H1 (cell line): ENCODE measurements at regions not wholly inside any gene's neighbourhood (a gene's known extent, or its start where the extent isn't known, plus 50 kb on each side); places are given as distances from the start of the nearest gene placed in this dataset.

Experiments used
- CTCF ChIA-PET: fragments of 300-600 bp; sonication (Branson Sonifier 250); formaldehyde crosslinking; loops from one replicate; lab custom pipeline; 2021; ENCODE audit not compliant: partially characterized antibody; lab: Charles Lee
- POLR2A ChIA-PET: fragments of 300-600 bp; sonication (Branson Sonifier 250); formaldehyde crosslinking; loops from one replicate; lab custom pipeline; 2021; ENCODE audit warnings: inconsistent platforms; ENCODE audit not compliant: partially characterized antibody; lab: Charles Lee
- DNase-seq, 2 experiments: peaks; one replicate each; pipeline versions ENCODE4 v3.0.0 to v3.0.0-alpha.2; 2010 to 2022; ENCODE audit warnings: low spot score in 2 of 2, low read depth in 1 of 2, mixed read lengths in 1 of 2
- FAIRE-seq: peaks from 2 replicates; lab custom pipeline; 2011; peaks lifted over from hg19 to GRCh38; lab: Jason Lieb, UNC
- H2AFZ ChIP-seq: 2 replicates; pipeline ENCODE4 v1.8.1; 2012; ENCODE audit warnings: low read length, inconsistent platforms
- H2AK5ac ChIP-seq: 2 replicates; pipeline ENCODE4 v1.6.1; 2013; ENCODE audit warnings: low read depth, low read length
- H2BK120ac ChIP-seq: replicated peaks from 2 replicates; pipeline ENCODE3; 2013; ENCODE audit warnings: low read depth, low read length, inconsistent platforms
- H2BK12ac ChIP-seq: 2 replicates; pipeline ENCODE4 v1.6.1; 2013; ENCODE audit warnings: low read depth, low read length
- H2BK15ac ChIP-seq: 2 replicates; pipeline ENCODE4 v1.6.1; 2013; ENCODE audit warnings: low read length
- H2BK20ac ChIP-seq: 2 replicates; pipeline ENCODE4 v1.6.1; 2013; ENCODE audit warnings: low read length
- H2BK5ac ChIP-seq: 2 replicates; pipeline ENCODE4 v1.6.1; 2013; ENCODE audit warnings: low read depth, low read length
- H3K14ac ChIP-seq: 2 replicates; pipeline ENCODE4 v1.6.1; 2013; ENCODE audit warnings: inconsistent platforms; ENCODE audit not compliant: insufficient read length
- H3K18ac ChIP-seq: 2 replicates; pipeline ENCODE4 v1.6.1; 2013; ENCODE audit warnings: low read length; ENCODE audit errors: extremely low read depth
- H3K23ac ChIP-seq: 2 replicates; pipeline ENCODE4 v1.6.1; 2013; ENCODE audit warnings: inconsistent platforms; ENCODE audit not compliant: insufficient read length
- H3K23me2 ChIP-seq: 2 replicates; pipeline ENCODE4 v1.6.1; 2013; ENCODE audit warnings: low read depth, low read length
- H3K27ac ChIP-seq: 2 replicates; pipeline ENCODE4 v1.6.1; 2011; ENCODE audit warnings: low read depth, low read length, inconsistent platforms
- H3K27me3 ChIP-seq, 4 experiments: replicated peaks in 1 of 4; 1 replicate in 1 of 4; 2 replicates in 3 of 4; pipeline versions ENCODE4 v1.6.1 to v1.8.1; 2011 to 2013; ENCODE audit warnings: low read length in 3 of 4, mild to moderate bottlenecking in 3 of 4, inconsistent platforms in 2 of 4, mixed read lengths in 2 of 4, moderate library complexity in 1 of 4; ENCODE audit not compliant: control insufficient read depth in 3 of 4, insufficient read depth in 3 of 4; ENCODE audit errors: extremely low read depth in 1 of 4
- H3K36me3 ChIP-seq, 4 experiments: 2 replicates each; pipeline versions ENCODE4 v1.6.1 to v1.8.1; 2011 to 2013; ENCODE audit warnings: mild to moderate bottlenecking in 4 of 4, low read length in 3 of 4, moderate library complexity in 2 of 4, control low read depth in 1 of 4, inconsistent platforms in 1 of 4; ENCODE audit not compliant: insufficient read depth in 4 of 4, control insufficient read depth in 2 of 4
- H3K4ac ChIP-seq: replicated peaks from 2 replicates; pipeline ENCODE3; 2013; ENCODE audit warnings: low read length, low read depth, mixed read lengths, inconsistent platforms; ENCODE audit not compliant: insufficient read length
- H3K4me1 ChIP-seq, 4 experiments: replicated peaks in 1 of 4; 1 replicate in 1 of 4; 2 replicates in 3 of 4; pipeline versions ENCODE4 v1.6.1 to v1.8.1; 2011 to 2013; ENCODE audit warnings: low read length in 3 of 4, inconsistent platforms in 2 of 4, mixed read lengths in 1 of 4; ENCODE audit not compliant: insufficient read depth in 4 of 4, control insufficient read depth in 3 of 4
- H3K4me2 ChIP-seq, 2 experiments: 2 replicates each; pipeline versions ENCODE4 v1.6.1 to v1.8.1; 2011 to 2013; ENCODE audit warnings: low read depth in 2 of 2, low read length in 2 of 2, control low read depth in 1 of 2, inconsistent platforms in 1 of 2, mild to moderate bottlenecking in 1 of 2; ENCODE audit not compliant: insufficient read depth in 1 of 2
- H3K4me3 ChIP-seq, 4 experiments: fragments of 200-600, 300-600 bp in 1 of 4; sonication (generic), shearing (Covaris generic), sonication (Bioruptor Twin) in 1 of 4; 2 replicates each; pipeline versions ENCODE4 v1.5.1 to v1.8.1; 2011 to 2016; ENCODE audit warnings: low read length in 4 of 4, low read depth in 3 of 4, control low read depth in 2 of 4, inconsistent platforms in 2 of 4, mild to moderate bottlenecking in 2 of 4, mixed read lengths in 1 of 4, moderate library complexity in 1 of 4; ENCODE audit not compliant: insufficient read depth in 2 of 4; ENCODE audit errors: extremely low read depth in 1 of 4
- H3K56ac ChIP-seq: replicated peaks from 2 replicates; pipeline ENCODE3; 2013; ENCODE audit warnings: low read depth, mild to moderate bottlenecking, mixed read lengths, low read length, inconsistent platforms; ENCODE audit not compliant: insufficient read length
- H3K79me1 ChIP-seq: 2 replicates; pipeline ENCODE4 v1.6.1; 2013; ENCODE audit warnings: low read depth, low read length, control low read depth
- H3K79me2 ChIP-seq, 2 experiments: 2 replicates each; pipeline versions ENCODE4 v1.6.1 to v1.8.1; 2012 to 2013; ENCODE audit warnings: low read length in 2 of 2, mild to moderate bottlenecking in 2 of 2, inconsistent platforms in 1 of 2; ENCODE audit not compliant: insufficient read depth in 2 of 2, control insufficient read depth in 1 of 2
- H3K9ac ChIP-seq, 4 experiments: replicated peaks in 1 of 4; 1 replicate in 1 of 4; 2 replicates in 3 of 4; pipeline versions ENCODE4 v1.6.1 to v1.8.1; 2011 to 2013; ENCODE audit warnings: low read depth in 3 of 4, low read length in 3 of 4, control low read depth in 2 of 4, mild to moderate bottlenecking in 2 of 4, moderate library complexity in 2 of 4, inconsistent platforms in 1 of 4; ENCODE audit errors: extremely low read depth in 1 of 4
- H3K9me3 ChIP-seq, 2 experiments: 2 replicates each; pipeline versions ENCODE4 v1.6.1 to v1.8.1; 2012 to 2013; ENCODE audit warnings: mild to moderate bottlenecking in 2 of 2, moderate library complexity in 2 of 2, control low read depth in 1 of 2, inconsistent platforms in 1 of 2, low read depth in 1 of 2, low read length in 1 of 2, mixed read lengths in 1 of 2; ENCODE audit not compliant: insufficient read depth in 2 of 2
- H4K20me1 ChIP-seq, 2 experiments: replicated peaks in 1 of 2; 2 replicates each; pipeline versions ENCODE3 to v1.8.1; 2011 to 2013; ENCODE audit warnings: inconsistent platforms in 2 of 2, low read length in 2 of 2, mild to moderate bottlenecking in 1 of 2; ENCODE audit not compliant: insufficient read depth in 2 of 2, control insufficient read depth in 1 of 2
- H4K5ac ChIP-seq: 2 replicates; pipeline ENCODE4 v1.6.1; 2013; ENCODE audit warnings: low read length, low read depth, mixed read lengths, inconsistent platforms; ENCODE audit not compliant: insufficient read length
- H4K8ac ChIP-seq: 2 replicates; pipeline ENCODE4 v1.8.0; 2013; ENCODE audit warnings: mild to moderate bottlenecking, moderate library complexity, low read length, inconsistent platforms; ENCODE audit not compliant: insufficient read depth; ENCODE audit errors: extremely low read depth
- H4K91ac ChIP-seq: replicated peaks from 2 replicates; pipeline ENCODE3; 2013; ENCODE audit warnings: low read length, mixed read lengths, inconsistent platforms; ENCODE audit not compliant: insufficient read length
- ATF2 ChIP-seq: IDR thresholded peaks from 2 replicates; pipeline ENCODE4 v1.6.1; 2012; ENCODE audit warnings: low read length, inconsistent platforms
- CBX5 ChIP-seq: fragments of 300-800, 300-1000 bp; sonication (generic); IDR thresholded peaks from 2 replicates; pipeline ENCODE4 v1.7.1; 2016; ENCODE audit warnings: antibody characterized with exemption, low read length, low read depth
- CHD2 ChIP-seq: IDR thresholded peaks from 2 replicates; pipeline ENCODE4 v1.6.1; 2012; ENCODE audit warnings: low read length, improper control_type of control experiment
- EP300 ChIP-seq, 2 experiments: IDR thresholded peaks; 1 replicate in 1 of 2; 2 replicates in 1 of 2; pipeline ENCODE4 v1.6.1; 2011 to 2012; ENCODE audit warnings: low read depth in 2 of 2, low read length in 2 of 2, mild to moderate bottlenecking in 2 of 2, borderline replicate concordance in 1 of 2, inconsistent platforms in 1 of 2, moderate library complexity in 1 of 2
- POLR2AphosphoS5 ChIP-seq: IDR thresholded peaks from 2 replicates; pipeline ENCODE4 v1.6.1; 2011; ENCODE audit warnings: low read depth, low read length
- RXRA ChIP-seq: IDR thresholded peaks from 2 replicates; pipeline ENCODE4 v1.6.1; 2011; ENCODE audit warnings: low read depth, mild to moderate bottlenecking, low read length, moderate library complexity; ENCODE audit not compliant: insufficient read depth
- SP2 ChIP-seq: IDR thresholded peaks from 2 replicates; pipeline ENCODE4 v1.6.1; 2012; ENCODE audit warnings: mild to moderate bottlenecking, low read length, inconsistent platforms
- TCF12 ChIP-seq: IDR thresholded peaks from 2 replicates; pipeline ENCODE4 v1.6.1; 2011; ENCODE audit warnings: low read depth, mild to moderate bottlenecking, low read length
- ZNF274 ChIP-seq: IDR thresholded peaks from 2 replicates; pipeline ENCODE4 v1.7.0; 2012; ENCODE audit warnings: low read length, borderline replicate concordance; ENCODE audit errors: extremely low read depth
- WGBS, 2 experiments: shearing (Covaris generic) in 1 of 2; methylation state at CpG; one replicate each; pipeline versions ENCODE4 v1.1.6 to v1.1.7; 2013 to 2015; ENCODE audit warnings: low lambda C conversion rate in 2 of 2, mixed read lengths in 2 of 2, inconsistent platforms in 1 of 2, low coverage in 1 of 2, missing lambda C conversion rate in 1 of 2; ENCODE audit not compliant: insufficient replicate concordance in 2 of 2, insufficient coverage in 1 of 2, insufficient read length in 1 of 2; ENCODE audit errors: extremely low coverage in 1 of 2, missing lambda C conversion rate in 1 of 2; 5-methylcytosine and 5-hydroxymethylcytosine counted together

GRCh38 chr18:77645170-77645872 is 395.7 kb downstream of the GALR1 start:
- Histone ChIP-seq H3K4me3 (no peak overlapping the region), H3K18ac (no peak overlapping the region), H3K9ac (no peak overlapping the region), H3K4ac (no peak overlapping the region), H3K23ac (no peak overlapping the region), H3K4me2 (no peak overlapping the region), H3K56ac (no peak overlapping the region), H3K9me3 (peaks cover 0 to 2% of the 10 kb centered on the region in 2 experiments; a peak in 1 of 4 replicates), H2AK5ac (no peak overlapping the region), H2AFZ (no peak overlapping the region), H3K27me3 (peaks cover 0 to 1% (median 0%) of the 10 kb centered on the region in 4 experiments; a peak in 1 of 7 replicates), H4K91ac (no peak overlapping the region), H3K14ac (no peak overlapping the region), H3K79me1 (no peaks in the 10 kb centered on the region), H2BK12ac (no peak overlapping the region), H4K5ac (no peak overlapping the region), H3K23me2 (peaks cover 5% of the 10 kb centered on the region; the same call in 1 of the 2 replicates), H3K4me1 (peaks cover 0 to 2% (median 0%) of the 10 kb centered on the region in 4 experiments; a peak in 1 of 7 replicates), H2BK120ac (no peak overlapping the region), H4K8ac (no peak overlapping the region), H2BK15ac (no peak overlapping the region), H3K27ac (no peak overlapping the region), H3K36me3 (no peaks in the 10 kb centered on the region), H2BK20ac (no peak overlapping the region), H2BK5ac (no peak overlapping the region), H4K20me1 (no peaks in the 10 kb centered on the region), H3K79me2 (no peaks in the 10 kb centered on the region)
- DNase-seq (no peak), FAIRE-seq (no peak)
- ChIA-PET POLR2A (no interaction called here), CTCF (interaction anchor here (0.6 kb wide), 1 partner anchor 50 kb away, joined by 5 read pairs; no protein-coding TSS in a partner anchor)
- 81% methylated on average over 8 of the region's 8 CpGs; no CpG with 5 or more reads in 1 of the 2 experiments for WGBS, 2 experiments
- TF ChIP-seq POLR2AphosphoS5 (no peak), ATF2 (no peak), CBX5 (no peak), TCF12 (no peak), SP2 (no peak), CHD2 (no peak), RXRA (no peak), ZNF274 (no peak), EP300 (IDR thresholded peaks at IDR 0.05; ENCODE audit: borderline replicate concordance in 1 of 2, low read depth in 2 of 2, low read length in 2 of 2) (no peak)
